Left lung (tissue), 4 donors: ENCODE measurements at regions not wholly inside any gene's neighbourhood (a gene's known extent, or its start where the extent isn't known, plus 50 kb on each side); places are given as distances from the start of the nearest gene placed in this dataset.

ENCODE experiments used
- ATAC-seq: fragments of 200-7000 bp; cut with Tn5 transposase; one replicate; pipeline ENCODE4 v1.9.1; 2020; ENCODE audit warnings: moderate library complexity
- DNase-seq, 4 donors: peaks; one replicate each; pipeline ENCODE4 v3.0.0-alpha.2; 2013 to 2020
- H3K27ac ChIP-seq, 2 donors: fragments of 200-600 bp; sonication (generic) in 1 of 2; one replicate each; pipeline versions ENCODE4 v1.5.0 to v1.8.0; 2020 to 2021
- H3K27me3 ChIP-seq, 2 donors: fragments of 200-600 bp; sonication (generic) in 1 of 2; one replicate each; pipeline versions ENCODE4 v1.5.0 to v1.8.0; 2020 to 2021
- H3K36me3 ChIP-seq, 2 donors: fragments of 200-600 bp; sonication (generic) in 1 of 2; one replicate each; pipeline versions ENCODE4 v1.5.0 to v1.8.0; 2020 to 2021
- H3K4me1 ChIP-seq, 2 donors: fragments of 200-600 bp; one replicate each; pipeline ENCODE4 v1.8.0; 2021
- H3K4me3 ChIP-seq, 2 donors: fragments of 200-600 bp; sonication (generic) in 1 of 2; one replicate each; pipeline versions ENCODE4 v1.5.0 to v1.8.0; 2020 to 2021; ENCODE audit warnings: mild to moderate bottlenecking in 1 of 2
- H3K9me3 ChIP-seq, 2 donors: fragments of 200-600 bp; sonication (generic) in 1 of 2; one replicate each; pipeline versions ENCODE4 v1.5.0 to v1.8.0; 2020 to 2021
- CTCF ChIP-seq, 2 donors: fragments of 200-600 bp; sonication (generic) in 1 of 2; IDR thresholded peaks; one replicate each; pipeline versions ENCODE4 v1.5.0 to v1.8.0; 2021; ENCODE audit warnings: antibody characterized with exemption in 2 of 2
- intact Hi-C, 2 donors: fragments of 100-400 bp; cut with DNase I; formaldehyde crosslinking; loops; one replicate each; pipeline versions ENCODE4 v1.11.2 to v1.14.2; 2022
- donor health status: DM: no; HTN: yes; CAD: no.
- donor health status: DM: no; HTN: no; CAD: no.

- DNase-seq: no peak
- intact Hi-C loops: no loop called here
- Histone ChIP-seq H3K9me3 (no peaks in the 10 kb centered on the region), H3K4me1 (no peaks in the 10 kb centered on the region), H3K36me3 (no peaks in the 10 kb centered on the region), H3K27ac (no peak overlapping the region), H3K27me3 (peaks cover 3 to 15% of the 10 kb centered on the region in 2 donors), H3K4me3 (no peak overlapping the region)
- ATAC-seq: no peak
- TF ChIP-seq CTCF (IDR thresholded peaks at IDR 0.05): no peak
Observed at GRCh38 chr2:45072064-45072861, 63.0 kb upstream of the SIX2 start.

GRCh38 chr2:45070113-45070652 is 60.9 kb upstream of the SIX2 start:
- intact Hi-C loops: no loop called here
- H3K27me3 ChIP-seq: peaks cover 3 to 20% of the 10 kb centered on the region in 2 donors
- H3K4me1 ChIP-seq: no peaks in the 10 kb centered on the region
- no peak overlapping the region for H3K4me3 ChIP-seq
- no peak overlapping the region for H3K27ac ChIP-seq
- H3K9me3 ChIP-seq: no peaks in the 10 kb centered on the region
- no peak for ATAC-seq
- H3K36me3 ChIP-seq: no peaks in the 10 kb centered on the region
- TF ChIP-seq CTCF (IDR thresholded peaks at IDR 0.05): no peak
- no peak for DNase-seq

GRCh38 chr2:45069684-45070083 is 60.4 kb upstream of the SIX2 start:
- Histone ChIP-seq H3K4me1 (no peaks in the 10 kb centered on the region), H3K4me3 (no peak overlapping the region), H3K9me3 (no peaks in the 10 kb centered on the region), H3K27ac (no peak overlapping the region), H3K36me3 (no peaks in the 10 kb centered on the region), H3K27me3 (peaks cover 3 to 20% of the 10 kb centered on the region in 2 donors)
- intact Hi-C loops: no loop called here
- no peak for DNase-seq
- ATAC-seq: no peak
- TF ChIP-seq CTCF (IDR thresholded peaks at IDR 0.05): no peak

- intact Hi-C loops: no loop called here
- Histone ChIP-seq H3K36me3 (no peaks in the 10 kb centered on the region), H3K27ac (no peak overlapping the region), H3K9me3 (no peaks in the 10 kb centered on the region), H3K4me1 (no peaks in the 10 kb centered on the region), H3K4me3 (no peak overlapping the region), H3K27me3 (peaks cover 0 to 20% of the 10 kb centered on the region in 2 donors)
- DNase-seq (no peak), ATAC-seq (no peak)
- TF ChIP-seq CTCF (IDR thresholded peaks at IDR 0.05): no peak
Observed at GRCh38 chr2:45068571-45069140, 59.4 kb upstream of the SIX2 start.

- Histone ChIP-seq H3K27me3 (peaks cover 0 to 17% of the 10 kb centered on the region in 2 donors), H3K4me1 (no peaks in the 10 kb centered on the region), H3K36me3 (no peaks in the 10 kb centered on the region), H3K27ac (no peak overlapping the region), H3K4me3 (no peak overlapping the region), H3K9me3 (no peaks in the 10 kb centered on the region)
- intact Hi-C loops: no loop called here
- TF ChIP-seq CTCF (IDR thresholded peaks at IDR 0.05): no peak
- DNase-seq (peak in 2 of 4 donors; percentile 18 to 43), ATAC-seq (peak; percentile 25)
Observed at GRCh38 chr2:45067859-45068570, 58.8 kb upstream of the SIX2 start.
